ENCODE measurements at regions not wholly inside any gene's neighbourhood (a gene's known extent, or its start where the extent isn't known, plus 50 kb on each side); places are given as distances from the start of the nearest gene placed in this dataset.

DNA sequence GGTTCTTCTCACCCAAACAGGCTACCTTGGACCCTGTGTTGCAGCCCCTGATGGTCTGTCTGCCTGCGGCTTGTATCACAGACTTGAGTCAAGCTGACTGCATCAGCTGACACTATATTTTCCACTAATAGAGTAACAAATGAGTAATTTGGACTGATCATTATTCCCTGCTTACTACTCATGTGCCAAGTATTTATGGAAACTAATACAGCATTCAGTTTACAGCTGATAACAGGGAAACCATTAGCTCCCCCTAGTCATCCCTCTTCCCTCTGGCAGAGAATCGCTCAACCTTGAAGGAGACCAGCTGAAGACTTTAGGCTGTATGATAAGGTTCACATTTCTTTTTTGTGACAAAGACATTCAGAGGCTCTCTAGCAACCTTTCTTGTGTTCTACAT, 116.6 kb upstream of the SYT6 start:
- no peak overlapping the region for H2BK120ac ChIP-seq (ENCODE audit: low read depth, low read length)
- no peak overlapping the region for H3K23ac ChIP-seq (ENCODE audit: low read depth, low read length)
- dilution Hi-C loops (cut with HindIII; ENCODE audit: low sequenced_read_pairs, unreplicated experiment): no loop called here
- WGBS, 2 experiments (ENCODE audit: extremely low coverage in 2 of 2, insufficient read length in 1 of 2): no CpG with 5 or more reads among the region's 2 CpGs
- no peak overlapping the region for H3K56ac ChIP-seq (ENCODE audit: extremely low read depth, insufficient read depth, low read length)
- no peak overlapping the region for H4K8ac ChIP-seq (ENCODE audit: low read depth in 2 of 2, low read length in 2 of 2)
- TF ChIP-seq, protein P1, sequence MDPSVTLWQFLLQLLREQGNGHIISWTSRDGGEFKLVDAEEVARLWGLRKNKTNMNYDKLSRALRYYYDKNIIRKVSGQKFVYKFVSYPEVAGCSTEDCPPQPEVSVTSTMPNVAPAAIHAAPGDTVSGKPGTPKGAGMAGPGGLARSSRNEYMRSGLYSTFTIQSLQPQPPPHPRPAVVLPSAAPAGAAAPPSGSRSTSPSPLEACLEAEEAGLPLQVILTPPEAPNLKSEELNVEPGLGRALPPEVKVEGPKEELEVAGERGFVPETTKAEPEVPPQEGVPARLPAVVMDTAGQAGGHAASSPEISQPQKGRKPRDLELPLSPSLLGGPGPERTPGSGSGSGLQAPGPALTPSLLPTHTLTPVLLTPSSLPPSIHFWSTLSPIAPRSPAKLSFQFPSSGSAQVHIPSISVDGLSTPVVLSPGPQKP (IDR thresholded peaks at IDR 0.05; ENCODE audit: borderline replicate concordance, low read depth, low read length): no peak
- TF ChIP-seq FOS (IDR thresholded peaks at IDR 0.05; ENCODE audit: low read depth, low read length): no peak
- TF ChIP-seq BHLHE40 (IDR thresholded peaks at IDR 0.05; ENCODE audit: low read depth, low read length): no peak
- TF ChIP-seq POLR2A (IDR thresholded peaks at IDR 0.05; ENCODE audit: low read depth, low read length): no peak
- TF ChIP-seq RFX5 (IDR thresholded peaks at IDR 0.05; ENCODE audit: low read depth, low read length): no peak
- no peak for TF ChIP-seq RCOR1 (IDR thresholded peaks at IDR 0.05; ENCODE audit: insufficient replicate concordance, low read length)
- TF ChIP-seq SMC3 (IDR thresholded peaks at IDR 0.05; ENCODE audit: low read depth, low read length): no peak
- no peak for TF ChIP-seq MAZ (IDR thresholded peaks at IDR 0.05; ENCODE audit: borderline replicate concordance, low read depth, low read length)
- TF ChIP-seq CHD1 (IDR thresholded peaks at IDR 0.05; ENCODE audit: low read depth, low read length): no peak
- no peak for TF ChIP-seq RAD21 (IDR thresholded peaks at IDR 0.05; ENCODE audit: low read length)
- TF ChIP-seq MXI1 (IDR thresholded peaks at IDR 0.05; ENCODE audit: borderline replicate concordance, low read depth, low read length): no peak
- TF ChIP-seq NFE2L2 (IDR thresholded peaks at IDR 0.05; ENCODE audit: low read depth, low read length): no peak
- no peak for TF ChIP-seq MAFK (IDR thresholded peaks at IDR 0.05; ENCODE audit: low read depth, low read length)
- TF ChIP-seq, protein P2, sequence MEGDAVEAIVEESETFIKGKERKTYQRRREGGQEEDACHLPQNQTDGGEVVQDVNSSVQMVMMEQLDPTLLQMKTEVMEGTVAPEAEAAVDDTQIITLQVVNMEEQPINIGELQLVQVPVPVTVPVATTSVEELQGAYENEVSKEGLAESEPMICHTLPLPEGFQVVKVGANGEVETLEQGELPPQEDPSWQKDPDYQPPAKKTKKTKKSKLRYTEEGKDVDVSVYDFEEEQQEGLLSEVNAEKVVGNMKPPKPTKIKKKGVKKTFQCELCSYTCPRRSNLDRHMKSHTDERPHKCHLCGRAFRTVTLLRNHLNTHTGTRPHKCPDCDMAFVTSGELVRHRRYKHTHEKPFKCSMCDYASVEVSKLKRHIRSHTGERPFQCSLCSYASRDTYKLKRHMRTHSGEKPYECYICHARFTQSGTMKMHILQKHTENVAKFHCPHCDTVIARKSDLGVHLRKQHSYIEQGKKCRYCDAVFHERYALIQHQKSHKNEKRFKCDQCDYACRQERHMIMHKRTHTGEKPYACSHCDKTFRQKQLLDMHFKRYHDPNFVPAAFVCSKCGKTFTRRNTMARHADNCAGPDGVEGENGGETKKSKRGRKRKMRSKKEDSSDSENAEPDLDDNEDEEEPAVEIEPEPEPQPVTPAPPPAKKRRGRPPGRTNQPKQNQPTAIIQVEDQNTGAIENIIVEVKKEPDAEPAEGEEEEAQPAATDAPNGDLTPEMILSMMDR (conservative IDR thresholded peaks at IDR 0.05; ENCODE audit: low read depth, low read length): no peak
- no peaks in the 10 kb centered on the region for H4K20me1 ChIP-seq (ENCODE audit: insufficient read depth, low read length)
- no peak overlapping the region for H2BK15ac ChIP-seq (ENCODE audit: low read depth, low read length)
- in situ Hi-C loops (cut with MboI; ENCODE audit: low sequenced_read_pairs): no loop called here
- no peak overlapping the region for H2AK9ac ChIP-seq (replicated peaks; ENCODE audit: low read depth, low read length, poor library complexity)
- H3K27me3 ChIP-seq (ENCODE audit: control insufficient read depth, insufficient read depth, low read length): peaks cover 19% of the 10 kb centered on the region
- no peaks in the 10 kb centered on the region for H3K4me1 ChIP-seq (ENCODE audit: control insufficient read depth, insufficient read depth, low read length)
- ChIA-PET POLR2A (ENCODE audit: unreplicated experiment) (no interaction called here), CTCF (interaction anchor here (1.6 to 1.9 kb wide), 2 partner anchors 12 kb away, joined by 5 to 9 read pairs; no protein-coding TSS in a partner anchor)
- H3K14ac ChIP-seq (replicated peaks; ENCODE audit: low read depth, low read length): no peak overlapping the region
- H3K27ac ChIP-seq (ENCODE audit: insufficient read depth, low read length): no peak overlapping the region
- BruUV-seq (replicated peaks): no TSS peak
- H3K18ac ChIP-seq (ENCODE audit: low read depth, low read length): no peak overlapping the region
- intact Hi-C loops (cut with micrococcal nuclease): no loop called here
- no peaks in the 10 kb centered on the region for H3K9me3 ChIP-seq (ENCODE audit: control insufficient read depth, insufficient read depth, low read length)
- no peak overlapping the region for H2AK5ac ChIP-seq (ENCODE audit: low read depth, low read length)
- no peak overlapping the region for H4K91ac ChIP-seq (ENCODE audit: insufficient read depth, low read depth, low read length)
- H3K9ac ChIP-seq (ENCODE audit: low read depth, low read length): no peak overlapping the region
- no peak overlapping the region for H2BK5ac ChIP-seq (ENCODE audit: low read depth, low read length, poor library complexity, severe bottlenecking)
- H3K9me1 ChIP-seq (ENCODE audit: insufficient read depth, low read length): no peaks in the 10 kb centered on the region
- no peak overlapping the region for H2AFZ ChIP-seq (replicated peaks; ENCODE audit: low read length, poor library complexity)
- H3K4me3 ChIP-seq (ENCODE audit: insufficient read depth, low read depth, low read length): no peak overlapping the region
- H3K36me3 ChIP-seq (ENCODE audit: control insufficient read depth, insufficient read depth, low read length): no peaks in the 10 kb centered on the region
- no peaks in the 10 kb centered on the region for H3K79me1 ChIP-seq (ENCODE audit: low read depth in 1 of 2, low read length in 2 of 2)
- no peak overlapping the region for H3K4me2 ChIP-seq (ENCODE audit: low read depth, low read length)
- H2BK20ac ChIP-seq (ENCODE audit: low read depth, low read length): no peak overlapping the region
- H4K5ac ChIP-seq (ENCODE audit: low read depth, low read length): no peak overlapping the region
- DNase-seq (no peak), ATAC-seq (ENCODE audit: low read depth) (no peak)
- H3K4ac ChIP-seq (ENCODE audit: low read depth, low read length): no peak overlapping the region

Measured in IMR-90 (cell line).